H9 (cell line): ENCODE measurements at regions not wholly inside any gene's neighbourhood (a gene's known extent, or its start where the extent isn't known, plus 50 kb on each side); places are given as distances from the start of the nearest gene placed in this dataset.

Experiments
- DNase-seq: peaks from one replicate; pipeline ENCODE4 v3.0.0-alpha.2; 2017
- H2AFZ ChIP-seq: one replicate; pipeline ENCODE4 v1.6.1; 2013; ENCODE audit warnings: mild to moderate bottlenecking, low read length, control low read depth, moderate library complexity
- H2AK5ac ChIP-seq: 2 replicates; pipeline ENCODE4 v1.6.1; 2013; ENCODE audit warnings: low read length, control low read depth, mixed read lengths; ENCODE audit not compliant: insufficient read length
- H2BK120ac ChIP-seq: one replicate; pipeline ENCODE4 v1.6.1; 2013; ENCODE audit warnings: low read depth, mild to moderate bottlenecking, low read length, control low read depth, inconsistent platforms; ENCODE audit not compliant: poor library complexity, severe bottlenecking
- H2BK12ac ChIP-seq: 2 replicates; pipeline ENCODE4 v1.6.1; 2013; ENCODE audit warnings: low read length, control low read depth, mixed read lengths, low read depth; ENCODE audit not compliant: insufficient read length
- H2BK15ac ChIP-seq: 2 replicates; pipeline ENCODE4 v1.6.1; 2013; ENCODE audit warnings: low read depth, low read length, control low read depth
- H2BK20ac ChIP-seq: one replicate; pipeline ENCODE4 v1.6.1; 2013; ENCODE audit warnings: low read depth, mild to moderate bottlenecking, low read length, control low read depth, inconsistent platforms; ENCODE audit not compliant: poor library complexity, severe bottlenecking
- H2BK5ac ChIP-seq: 2 replicates; pipeline ENCODE4 v1.6.1; 2013; ENCODE audit warnings: low read length, control low read depth, mixed read lengths; ENCODE audit not compliant: insufficient read length
- H3K14ac ChIP-seq: 2 replicates; pipeline ENCODE4 v1.6.1; 2013; ENCODE audit warnings: low read length, control low read depth; ENCODE audit not compliant: insufficient read depth
- H3K18ac ChIP-seq: 2 replicates; pipeline ENCODE4 v1.6.1; 2013; ENCODE audit warnings: low read depth, mild to moderate bottlenecking, mixed read lengths, low read length, control low read depth; ENCODE audit not compliant: insufficient read length
- H3K23ac ChIP-seq: 2 replicates; pipeline ENCODE4 v1.6.1; 2013; ENCODE audit warnings: low read length, control low read depth, mixed read lengths, low read depth; ENCODE audit not compliant: insufficient read length
- H3K23me2 ChIP-seq: 2 replicates; pipeline ENCODE4 v1.6.1; 2013; ENCODE audit warnings: low read depth, mild to moderate bottlenecking, mixed read lengths, low read length, control low read depth; ENCODE audit not compliant: insufficient read length, poor library complexity, severe bottlenecking
- H3K27ac ChIP-seq: 2 replicates; pipeline ENCODE4 v1.5.1; 2013; ENCODE audit warnings: low read length, control low read depth, mixed read lengths, low read depth; ENCODE audit not compliant: insufficient read length
- H3K27me3 ChIP-seq: 2 replicates; pipeline ENCODE4 v1.6.1; 2013; ENCODE audit warnings: low read length, control low read depth, inconsistent platforms; ENCODE audit not compliant: insufficient read depth
- H3K4ac ChIP-seq: 2 replicates; pipeline ENCODE4 v1.6.1; 2013; ENCODE audit warnings: low read depth, mild to moderate bottlenecking, control low read depth, inconsistent platforms, low read length, moderate library complexity
- H3K4me1 ChIP-seq: 2 replicates; pipeline ENCODE4 v1.6.1; 2013; ENCODE audit warnings: low read length, control low read depth, inconsistent platforms; ENCODE audit not compliant: insufficient read depth
- H3K4me2 ChIP-seq: 2 replicates; pipeline ENCODE4 v1.6.1; 2013; ENCODE audit warnings: low read length, control low read depth, mixed read lengths; ENCODE audit not compliant: insufficient read length, insufficient read depth
- H3K56ac ChIP-seq: 2 replicates; pipeline ENCODE4 v1.6.1; 2013; ENCODE audit warnings: low read depth, mild to moderate bottlenecking, mixed read lengths, low read length, control low read depth; ENCODE audit not compliant: insufficient read length
- H3K79me1 ChIP-seq: 2 replicates; pipeline ENCODE4 v1.6.1; 2013; ENCODE audit warnings: low read depth, mild to moderate bottlenecking, moderate library complexity, low read length, control low read depth, inconsistent platforms; ENCODE audit not compliant: insufficient read depth, poor library complexity, severe bottlenecking
- H3K79me2 ChIP-seq: 2 replicates; pipeline ENCODE4 v1.6.1; 2013; ENCODE audit warnings: low read length, control low read depth, inconsistent platforms; ENCODE audit not compliant: insufficient read depth
- H3K9ac ChIP-seq: 2 replicates; pipeline ENCODE4 v1.6.1; 2013; ENCODE audit warnings: low read length, control low read depth, mixed read lengths; ENCODE audit not compliant: insufficient read length; ENCODE audit errors: extremely low read depth
- H3K9me3 ChIP-seq: one replicate; pipeline ENCODE4 v1.6.1; 2013; ENCODE audit warnings: low read depth, low read length, inconsistent platforms; ENCODE audit not compliant: control insufficient read depth
- H3T11ph ChIP-seq: one replicate; pipeline ENCODE4 v1.6.1; 2013; ENCODE audit warnings: mild to moderate bottlenecking, low read length, control low read depth, inconsistent platforms
- H4K20me1 ChIP-seq: one replicate; pipeline ENCODE4 v1.6.1; 2013; ENCODE audit not compliant: control insufficient read depth, insufficient read length, insufficient read depth
- H4K5ac ChIP-seq: 2 replicates; pipeline ENCODE4 v1.6.1; 2013; ENCODE audit warnings: low read depth, mild to moderate bottlenecking, mixed read lengths, low read length, control low read depth; ENCODE audit not compliant: insufficient read length
- H4K8ac ChIP-seq: replicated peaks from 2 replicates; pipeline ENCODE4 v1.6.1; 2013; ENCODE audit warnings: low read length, control low read depth, mixed read lengths, low read depth; ENCODE audit not compliant: insufficient read length
- H4K91ac ChIP-seq: 2 replicates; pipeline ENCODE4 v1.6.1; 2013; ENCODE audit warnings: low read depth, mild to moderate bottlenecking, moderate library complexity, mixed read lengths, low read length, control low read depth; ENCODE audit not compliant: insufficient read length
- H3K27ac Mint-ChIP-seq, 3 experiments: 2 replicates in 2 of 3; 3 replicates in 1 of 3; pipeline ENCODE4 v1.8.0; 2020 to 2021; ENCODE audit warnings: mixed read lengths in 3 of 3, mild to moderate bottlenecking in 1 of 3, moderate library complexity in 1 of 3
- H3K27me3 Mint-ChIP-seq: 2 replicates; pipeline ENCODE4 v1.8.0; 2021; ENCODE audit warnings: low read depth, mild to moderate bottlenecking, moderate library complexity, mixed read lengths
- H3K36me3 Mint-ChIP-seq, 3 experiments: 2 replicates in 2 of 3; 3 replicates in 1 of 3; pipeline ENCODE4 v1.8.0; 2020 to 2021; ENCODE audit warnings: low read depth in 3 of 3, mixed read lengths in 3 of 3; ENCODE audit not compliant: insufficient read depth in 1 of 3
- H3K4me1 Mint-ChIP-seq, 2 experiments: 2 replicates each; pipeline ENCODE4 v1.8.0; 2020; ENCODE audit warnings: mixed read lengths in 2 of 2
- H3K4me3 Mint-ChIP-seq, 2 experiments: 2 replicates in 1 of 2; 3 replicates in 1 of 2; pipeline ENCODE4 v1.8.0; 2020 to 2021; ENCODE audit warnings: mild to moderate bottlenecking in 2 of 2, mixed read lengths in 2 of 2, moderate library complexity in 1 of 2
- H3K9me3 Mint-ChIP-seq, 2 experiments: 2 replicates in 1 of 2; 3 replicates in 1 of 2; pipeline ENCODE4 v1.8.0; 2020; ENCODE audit warnings: mild to moderate bottlenecking in 2 of 2, mixed read lengths in 2 of 2, moderate library complexity in 1 of 2
- CTCF ChIP-seq: fragments of 200-600 bp; sonication (generic); conservative IDR thresholded peaks from 3 replicates; pipeline ENCODE4 v1.8.0; 2021; ENCODE audit warnings: antibody characterized with exemption, mild to moderate bottlenecking
- whole genome bisulfite sequencing: extraction: QIAGEN DNeasy Blood & Tissue Kit; methylation state at CpG from one replicate; pipeline ENCODE4 v1.1.7; 2013; ENCODE audit warnings: missing lambda C conversion rate, low lambda C conversion rate, mixed read lengths; ENCODE audit not compliant: insufficient read length; ENCODE audit errors: extremely low coverage; 5-methylcytosine and 5-hydroxymethylcytosine counted together

- H4K5ac ChIP-seq, result no peak overlapping the region
Observed at GRCh38 chr4:68734095-68734494, 63.6 kb upstream of the UGT2B15 start.

More at GRCh38 chr4:68734095-68734494, 63.6 kb upstream of the UGT2B15 start:
- no CpG with 5 or more reads among the region's 1 CpG for WGBS
- Mint-ChIP-seq H3K27ac (no peak overlapping the region), H3K4me3 (no peak overlapping the region), H3K36me3 (peaks cover 2 to 14% (median 9%) of the 10 kb centered on the region in 3 experiments; a peak in 6 of 7 replicates), H3K9me3 (peaks cover 6 to 11% of the 10 kb centered on the region in 2 experiments; a peak in 4 of 5 replicates), H3K4me1 (peaks cover 7 to 11% of the 10 kb centered on the region in 2 experiments; a peak in 3 of 4 replicates), H3K27me3 (no peaks in the 10 kb centered on the region)
- no peak overlapping the region for H2BK5ac ChIP-seq
- no peak overlapping the region for H2BK12ac ChIP-seq
- H3K9me3 ChIP-seq, result no peaks in the 10 kb centered on the region
- no peaks in the 10 kb centered on the region for H3K27me3 ChIP-seq
- TF ChIP-seq CTCF, result no peak
- H3K14ac ChIP-seq, result no peak overlapping the region
- H3K23me2 ChIP-seq, result no peaks in the 10 kb centered on the region
- no peaks in the 10 kb centered on the region for H3K79me1 ChIP-seq
- H2AK5ac ChIP-seq, result no peak overlapping the region
- H2BK20ac ChIP-seq, result no peak overlapping the region
- no peak for DNase-seq
- no peak overlapping the region for H3K4me2 ChIP-seq
- no peak overlapping the region for H3K9ac ChIP-seq
- no peaks in the 10 kb centered on the region for H3K79me2 ChIP-seq
- H3K4ac ChIP-seq, result no peak overlapping the region
- H3K4me1 ChIP-seq, result no peaks in the 10 kb centered on the region
- H2AFZ ChIP-seq, result no peak overlapping the region
- H3K56ac ChIP-seq, result no peak overlapping the region
- H3T11ph ChIP-seq, result no peak overlapping the region
- H3K27ac ChIP-seq, result no peak overlapping the region
- H2BK120ac ChIP-seq, result no peak overlapping the region
- H4K20me1 ChIP-seq, result no peaks in the 10 kb centered on the region
- no peak overlapping the region for H2BK15ac ChIP-seq
- H4K8ac ChIP-seq, result no peak overlapping the region
- H4K91ac ChIP-seq, result no peak overlapping the region
- no peak overlapping the region for H3K23ac ChIP-seq
- H3K18ac ChIP-seq, result no peak overlapping the region
